Inferior parietal cortex (tissue), 1 donor: ENCODE measurements at regions not wholly inside any gene's neighbourhood (a gene's known extent, or its start where the extent isn't known, plus 50 kb on each side); places are given as distances from the start of the nearest gene placed in this dataset.

ENCODE experiments used
- DNase-seq: peaks from one replicate; pipeline ENCODE4 v3.0.0-alpha.2; 2016; ENCODE audit errors: extremely low spot score

GRCh38 chr4:20520901-20521300 lies 179.4 kb upstream of the PACRGL start:
- no peak for DNase-seq

GRCh38 chr4:20528508-20528907 lies 171.8 kb upstream of the PACRGL start:
- no peak for DNase-seq

- no peak for DNase-seq
These were observed 170.6 kb upstream of the PACRGL start for GRCh38 chr4:20529691-20530090.

- no peak for DNase-seq
These were observed 168.0 kb upstream of the PACRGL start for GRCh38 chr4:20532116-20532790.

- no peak for DNase-seq
These were observed 167.1 kb upstream of the PACRGL start for GRCh38 chr4:20532871-20533870.

- DNase-seq: no peak
These were observed 161.4 kb upstream of the PACRGL start for GRCh38 chr4:20538905-20539304.

GRCh38 chr4:20543131-20543530 lies 157.1 kb upstream of the PACRGL start:
- DNase-seq: no peak

GRCh38 chr4:20544645-20545044 lies 155.6 kb upstream of the PACRGL start:
- DNase-seq: peak; percentile 63

- DNase-seq: no peak
These were observed 148.3 kb upstream of the PACRGL start for GRCh38 chr4:20552004-20552403.

GRCh38 chr4:20554134-20554533 lies 146.1 kb upstream of the PACRGL start:
- DNase-seq: no peak

- DNase-seq: no peak
These were observed 135.1 kb upstream of the PACRGL start for GRCh38 chr4:20565075-20565721.

- DNase-seq: no peak
These were observed 129.1 kb upstream of the PACRGL start for GRCh38 chr4:20570981-20571715.

GRCh38 chr4:20572976-20573375 lies 127.3 kb upstream of the PACRGL start:
- no peak for DNase-seq

- no peak for DNase-seq
These were observed 125.3 kb upstream of the PACRGL start for GRCh38 chr4:20574986-20575385.

- no peak for DNase-seq
These were observed 124.8 kb upstream of the PACRGL start for GRCh38 chr4:20575486-20575885.

GRCh38 chr4:20576861-20577260 lies 123.4 kb upstream of the PACRGL start:
- DNase-seq: no peak

GRCh38 chr4:20577702-20578101 lies 122.6 kb upstream of the PACRGL start:
- DNase-seq: no peak

- DNase-seq: no peak
These were observed 119.4 kb upstream of the PACRGL start for GRCh38 chr4:20580907-20581306.

GRCh38 chr4:20589436-20589835 lies 110.8 kb upstream of the PACRGL start:
- DNase-seq: no peak

- DNase-seq: no peak
These were observed 109.4 kb upstream of the PACRGL start for GRCh38 chr4:20590849-20591248.

- no peak for DNase-seq
These were observed 108.7 kb upstream of the PACRGL start for GRCh38 chr4:20591571-20591970.

- DNase-seq: no peak
These were observed 108.2 kb upstream of the PACRGL start for GRCh38 chr4:20592013-20592412.
